NCI-H2107 treated with DMSO at 0.1 percent for 48 hours (cell line): ENCODE measurements at regions not wholly inside any gene's neighbourhood (a gene's known extent, or its start where the extent isn't known, plus 50 kb on each side); places are given as distances from the start of the nearest gene placed in this dataset.
"Not testable (repeated sequence)": the region's sequence is repeated elsewhere in the genome, so short reads cannot be mapped to it uniquely, and the experiment has no call there.

Experiments
- DNase-seq: peaks from one replicate; lab custom pipeline; 2025; ENCODE audit not compliant: unreplicated experiment; lab: John Stamatoyannopoulos, UW

DNA sequence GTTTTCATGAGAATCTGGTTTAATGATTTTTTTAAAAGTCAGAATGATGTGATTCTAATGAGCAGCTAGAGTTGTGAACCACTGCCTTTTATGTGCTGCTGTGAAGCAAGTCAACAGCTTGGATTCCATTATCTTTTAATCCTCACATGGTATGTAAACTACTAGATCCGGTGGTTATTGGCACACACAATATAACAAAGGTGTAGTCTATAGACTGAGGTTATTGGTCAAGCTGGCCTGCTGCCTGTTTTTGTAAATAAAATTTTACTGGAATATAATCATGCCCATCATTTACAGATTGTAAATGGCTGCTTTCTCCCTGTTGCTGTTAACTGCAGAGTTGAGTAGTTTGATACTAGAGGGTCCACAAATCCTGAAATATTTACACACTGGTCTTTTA, 103.1 kb downstream of the OTOL1 start:
- DNase-seq: no peak

DNA sequence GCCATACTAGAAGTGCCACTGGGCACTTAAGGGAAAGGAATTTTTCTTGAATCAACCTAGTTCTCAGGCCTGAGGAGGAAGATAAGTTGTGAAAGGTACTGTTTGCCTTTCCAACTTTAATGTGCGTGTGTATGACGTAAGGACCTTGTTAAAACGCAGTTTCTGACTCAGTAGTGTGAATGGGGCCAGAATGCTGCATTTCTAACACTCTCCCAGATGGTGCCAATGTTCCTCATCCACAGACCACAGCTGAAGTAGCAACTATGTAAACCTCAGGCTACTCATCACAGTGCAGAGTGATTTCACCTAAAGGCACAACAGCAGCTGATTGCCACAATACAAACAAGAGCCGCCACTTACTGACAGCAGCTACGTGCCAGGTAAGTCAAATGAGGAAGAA, 103.6 kb downstream of the OTOL1 start:
- no peak for DNase-seq

DNA sequence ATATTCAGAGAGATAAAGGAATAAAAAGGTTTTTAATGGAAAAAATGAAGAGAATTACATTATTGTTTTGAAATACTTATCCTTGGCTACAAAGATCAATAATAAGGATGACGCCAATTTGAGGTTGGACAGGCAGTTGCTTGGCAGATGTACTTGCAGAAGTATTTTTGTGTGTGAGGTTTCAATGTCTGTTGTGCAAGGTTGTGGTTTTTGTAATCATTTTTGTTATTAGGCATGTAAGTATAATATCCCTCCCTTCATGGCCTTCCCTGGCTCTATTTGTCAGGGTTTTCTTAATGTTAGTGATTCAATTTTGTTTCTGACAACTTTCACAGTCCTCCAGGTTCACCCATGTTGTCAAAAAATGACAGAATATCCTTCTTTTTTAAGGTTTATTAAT, 105.9 kb downstream of the OTOL1 start:
- DNase-seq: no peak

DNA sequence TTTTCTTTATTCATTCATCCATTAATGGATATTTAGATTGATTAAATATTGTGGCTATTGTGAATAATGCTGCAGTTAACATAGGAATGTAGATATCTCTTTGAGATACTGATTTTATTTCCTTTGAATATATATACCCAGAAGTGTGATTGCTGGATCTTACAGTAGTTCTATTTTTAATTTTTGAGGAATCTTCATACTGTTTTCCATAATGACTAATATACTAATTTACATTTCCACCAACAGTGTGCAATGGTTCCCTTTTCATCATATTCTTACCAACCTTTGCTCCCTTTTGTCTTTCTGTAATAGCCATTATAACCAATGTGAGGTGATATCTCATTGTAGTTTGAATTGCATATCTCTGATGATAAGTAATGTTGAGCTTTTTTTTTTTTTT, 106.3 kb downstream of the OTOL1 start:
- DNase-seq: no peak

DNA sequence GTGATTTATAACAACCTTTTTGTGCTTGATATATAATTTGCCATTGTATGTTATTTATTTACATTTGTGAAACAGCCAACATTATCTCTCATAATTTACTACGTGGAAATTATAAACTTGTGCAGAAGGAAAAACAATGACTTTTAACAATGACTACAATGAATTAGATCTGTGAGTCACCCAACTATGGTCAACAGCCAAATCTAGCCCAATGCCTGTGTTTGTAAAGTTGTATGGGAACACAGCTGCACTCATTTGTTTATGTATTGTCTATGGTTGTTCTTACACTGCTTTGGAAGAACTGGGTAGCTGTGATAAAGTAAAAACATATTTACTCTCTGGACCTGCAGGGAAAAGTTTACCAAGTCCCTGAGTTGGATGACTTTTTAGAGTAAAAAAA, 110.4 kb downstream of the OTOL1 start:
- DNase-seq: no peak

DNA sequence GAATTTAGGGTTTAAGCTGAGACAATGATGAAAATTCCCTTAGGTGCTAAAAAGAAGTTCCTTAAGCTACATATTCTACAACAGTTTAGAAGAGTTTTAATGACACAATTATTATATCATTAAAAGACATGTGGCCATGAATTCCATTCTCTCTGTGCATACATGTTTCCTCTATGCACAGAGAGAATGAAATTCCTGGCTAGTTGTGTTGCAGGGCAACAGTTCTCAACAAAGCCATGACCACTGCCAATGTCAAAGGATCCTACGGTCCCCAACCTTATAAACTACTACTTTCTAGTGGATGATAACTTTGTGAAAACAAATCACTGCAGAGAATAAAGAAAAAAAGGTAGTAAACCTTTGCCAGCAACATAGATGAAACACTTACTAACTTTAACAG, 122.7 kb downstream of the OTOL1 start:
- DNase-seq: no peak

DNA sequence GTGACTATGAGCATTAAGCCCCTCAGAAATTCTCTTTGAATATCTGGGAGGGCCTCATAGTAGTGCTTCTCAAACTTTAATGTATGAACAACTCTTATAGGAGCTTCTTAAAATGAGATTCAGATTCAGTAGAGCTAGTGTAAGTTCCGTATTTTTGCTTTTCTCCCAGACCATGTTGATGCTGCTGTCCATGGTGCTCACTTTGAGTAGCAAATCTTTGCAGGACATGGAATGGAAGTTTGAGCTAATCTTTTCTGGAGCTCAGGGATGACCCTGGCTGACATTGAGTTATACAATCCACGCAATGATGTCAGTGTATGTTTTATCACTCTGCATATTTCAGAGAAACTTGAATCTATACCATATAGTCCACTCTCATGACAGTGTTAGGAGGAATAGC, 134.2 kb downstream of the OTOL1 start:
- no peak for DNase-seq

DNA sequence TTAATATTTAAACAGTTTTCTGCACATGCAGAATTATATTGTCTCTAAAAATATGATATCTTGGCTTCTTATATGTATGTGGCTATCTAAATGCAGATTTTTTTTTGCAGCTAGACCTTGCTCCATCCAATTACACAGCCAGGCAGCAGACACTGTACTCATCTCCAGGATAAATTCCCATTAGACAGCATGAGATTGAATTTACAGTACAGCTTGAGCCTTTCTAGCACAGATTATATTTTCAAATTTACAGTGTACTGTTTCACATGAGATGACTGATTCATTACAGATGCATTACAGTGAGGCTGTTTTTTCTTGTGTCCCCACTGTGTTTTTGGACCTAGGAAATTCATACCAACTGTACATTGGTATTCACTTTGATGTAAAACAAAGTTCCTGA, 134.9 kb downstream of the OTOL1 start:
- no peak for DNase-seq

DNA sequence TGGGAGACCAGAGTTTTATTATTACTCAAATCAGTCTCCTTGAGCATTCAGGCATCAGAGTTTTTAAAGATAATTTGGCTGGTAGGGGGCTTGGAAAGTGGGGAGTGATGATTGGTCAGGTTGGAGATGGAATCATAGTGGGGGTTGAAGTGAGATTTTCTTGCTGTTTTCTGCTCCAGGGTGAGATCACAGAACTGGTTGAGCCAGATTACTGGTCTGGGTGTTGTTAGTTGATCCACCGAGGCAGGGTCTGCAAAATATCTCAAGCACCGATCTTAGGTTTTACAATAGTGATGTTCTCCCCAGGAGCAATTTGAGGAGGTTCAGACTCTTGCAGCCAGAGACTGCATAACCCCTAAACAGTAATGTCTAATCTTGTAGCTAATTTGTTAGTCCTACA, 141.0 kb downstream of the OTOL1 start:
- no peak for DNase-seq

DNA sequence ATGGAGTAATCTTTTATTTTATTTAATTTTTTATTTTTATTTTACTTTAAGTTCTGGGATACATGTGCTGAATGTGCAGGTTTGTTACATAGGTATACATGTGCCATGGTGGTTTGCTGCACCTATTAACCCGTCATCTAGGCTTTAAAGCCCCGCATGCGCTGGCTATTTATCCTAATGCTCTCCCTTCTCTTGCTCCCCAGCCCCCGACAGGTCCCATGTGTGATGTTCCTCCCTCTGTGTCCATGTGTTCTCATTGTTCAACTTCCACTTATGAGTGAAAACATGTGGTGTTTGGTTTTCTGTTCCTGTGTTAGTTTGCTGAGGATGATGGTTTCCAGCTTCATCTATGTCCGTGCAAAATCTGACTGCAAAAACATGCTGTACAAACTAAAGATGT, 142.5 kb downstream of the OTOL1 start:
- not testable (repeated sequence) for DNase-seq

DNA sequence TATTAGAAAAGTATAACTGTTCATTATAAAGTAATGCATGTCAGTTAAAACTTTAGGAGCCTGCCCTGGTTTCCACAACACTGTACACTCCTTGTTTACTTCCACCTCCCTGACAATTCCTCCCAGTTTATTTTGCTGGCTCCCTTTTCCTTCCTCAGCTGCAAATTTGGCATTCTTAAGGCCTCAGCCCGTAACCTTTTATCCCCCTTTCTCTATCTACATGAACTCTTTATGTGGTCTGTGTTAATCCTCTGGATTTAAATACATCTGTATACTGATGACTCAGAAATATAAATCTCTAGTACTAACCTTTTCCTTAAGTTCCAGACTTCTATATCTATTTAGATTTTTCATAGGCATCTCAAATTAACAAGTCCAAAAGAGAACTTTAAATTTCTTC, 143.6 kb downstream of the OTOL1 start:
- DNase-seq: no peak

DNA sequence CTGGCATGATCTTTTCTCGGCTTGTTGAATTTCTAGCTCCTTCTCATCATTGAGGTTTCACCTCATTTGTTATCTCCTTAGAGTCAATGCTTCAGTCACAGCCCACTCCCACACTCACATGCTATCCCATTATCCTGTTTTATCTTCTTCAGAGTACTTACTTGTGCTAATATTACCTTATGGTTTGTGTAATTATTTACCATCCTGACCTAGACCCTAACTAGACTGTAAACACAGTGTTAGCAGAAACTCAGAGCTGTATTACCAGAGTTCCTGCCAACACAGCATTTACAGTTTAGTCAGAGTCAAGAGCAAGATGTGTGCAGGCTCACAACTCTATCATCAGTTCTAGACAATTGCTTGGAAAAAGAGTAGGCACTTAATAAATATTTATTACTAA, 144.7 kb downstream of the OTOL1 start:
- no peak for DNase-seq

DNA sequence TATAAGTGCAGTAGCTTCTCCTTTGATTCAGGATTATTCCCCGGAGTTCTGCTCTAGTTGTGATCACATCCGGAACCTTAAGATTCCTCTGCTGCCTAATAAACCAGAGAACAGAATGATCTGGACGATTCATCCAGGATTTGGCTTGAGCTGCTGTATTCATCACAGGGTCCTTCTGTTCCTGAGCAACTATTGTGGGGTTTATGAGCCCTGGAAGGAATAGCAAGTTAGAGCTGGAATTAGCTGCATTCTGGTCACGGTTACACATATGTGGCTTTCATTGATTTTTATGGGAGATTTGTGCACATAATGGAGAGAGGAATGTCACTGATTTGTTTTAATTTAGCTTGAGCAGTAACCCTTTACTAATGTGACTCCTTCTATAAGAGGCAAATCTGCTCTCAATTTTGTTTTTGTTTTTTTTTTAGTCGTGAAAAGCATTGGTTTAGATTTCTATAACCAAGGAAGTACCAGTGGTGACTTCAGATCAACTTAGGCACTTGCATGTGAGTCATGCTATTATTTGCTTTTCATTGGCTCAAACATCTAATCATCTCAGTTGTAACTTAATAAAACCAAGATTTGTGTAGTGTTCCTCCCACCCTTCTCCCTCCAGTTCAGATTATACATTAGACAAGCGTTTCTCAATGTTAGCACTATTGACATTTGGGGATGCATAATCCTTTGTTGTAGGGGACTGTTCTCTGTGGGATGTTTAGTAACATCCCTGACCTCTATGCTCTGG, 148.5 kb downstream of the OTOL1 start:
- no peak for DNase-seq

DNA sequence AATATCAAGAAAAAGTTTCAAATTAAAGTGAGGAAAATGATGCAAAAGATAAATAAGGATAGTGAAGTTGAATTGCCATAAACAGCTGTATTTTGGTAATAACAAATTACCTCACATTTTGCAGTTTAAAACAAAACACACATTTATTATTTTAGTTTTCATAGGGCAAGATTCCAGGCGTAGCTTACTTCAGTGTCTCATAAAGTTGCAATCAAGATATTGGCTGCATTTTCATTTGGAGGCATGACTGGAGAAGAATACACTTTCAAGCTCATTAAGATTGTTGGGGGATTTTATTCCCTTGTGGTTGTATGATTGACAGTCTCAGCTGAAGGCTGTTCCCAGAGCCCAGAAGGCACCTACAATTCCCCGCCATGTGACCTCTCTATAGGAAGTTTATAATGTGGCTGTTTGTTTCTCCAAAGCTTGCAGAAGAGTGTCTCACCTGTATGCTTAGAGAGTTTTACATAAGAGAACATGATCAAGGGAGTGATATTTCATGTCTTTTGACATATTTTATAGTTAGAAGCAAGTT, 151.4 kb downstream of the OTOL1 start:
- no peak for DNase-seq

DNA sequence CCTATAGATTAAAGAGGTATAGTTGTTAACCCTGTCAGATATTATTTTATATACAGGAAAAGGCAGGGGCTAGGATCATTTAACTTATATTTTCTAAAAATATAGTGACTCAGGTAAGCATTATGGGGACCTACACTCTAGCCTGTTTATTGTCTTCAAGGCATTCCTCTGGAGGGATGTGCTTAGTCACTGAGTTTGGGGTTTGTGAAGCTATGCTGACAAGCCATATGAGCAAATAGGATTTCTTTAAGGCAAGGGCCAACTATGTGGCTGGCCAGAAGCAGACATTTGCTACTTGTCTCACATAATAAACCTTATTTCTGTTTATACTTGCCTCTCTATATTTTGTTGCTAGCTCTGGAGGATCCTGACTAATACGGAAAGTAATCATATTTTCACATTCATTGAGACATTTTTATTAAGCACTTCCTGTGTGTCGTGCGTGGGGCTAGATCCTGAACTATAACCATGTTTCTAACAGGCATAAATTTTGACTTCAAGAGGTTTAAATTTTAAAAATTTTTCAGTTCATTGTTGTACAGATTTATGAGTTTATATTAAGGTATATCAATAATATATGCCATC, 153.4 kb downstream of the OTOL1 start:
- no peak for DNase-seq

DNA sequence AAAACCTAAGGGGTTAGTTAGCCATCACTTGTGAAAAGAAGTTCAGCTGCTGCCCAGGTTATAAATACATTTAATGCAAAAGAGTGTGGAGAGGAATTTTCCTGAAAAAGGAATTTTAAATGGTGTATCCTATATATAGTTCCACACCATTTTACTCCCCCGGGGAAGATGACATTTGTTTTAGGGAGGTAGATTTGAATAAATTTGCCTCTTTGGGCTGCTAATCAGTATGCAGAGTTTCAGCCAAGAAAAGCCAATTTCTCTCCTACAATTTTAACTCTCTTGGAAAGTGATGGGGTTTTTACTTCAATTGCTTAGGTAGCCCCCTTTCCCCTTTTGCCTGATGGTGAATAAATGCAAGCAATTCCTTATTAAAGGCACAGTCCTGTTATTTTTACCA, 161.2 kb downstream of the OTOL1 start:
- no peak for DNase-seq

DNA sequence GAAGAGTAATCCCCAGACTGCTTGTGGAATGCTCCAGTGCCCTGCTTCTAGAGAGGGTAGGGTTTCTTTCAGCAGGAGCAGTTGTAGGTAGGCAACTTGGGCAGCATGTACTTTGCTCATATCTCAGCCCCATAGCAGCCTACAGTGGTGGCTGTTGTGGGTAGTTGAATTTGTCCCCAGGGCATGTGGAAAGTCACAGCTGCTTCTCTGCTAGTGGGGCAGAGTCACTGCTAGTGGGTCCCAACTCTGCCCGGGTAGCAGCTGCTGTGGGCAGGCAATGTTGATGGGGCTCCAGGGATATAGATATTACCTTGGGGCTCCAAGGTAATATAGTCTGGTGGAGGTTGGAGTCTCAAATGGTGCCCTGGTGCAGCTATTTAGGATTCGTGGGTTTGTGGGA, 174.5 kb downstream of the OTOL1 start:
- DNase-seq: no peak

DNA sequence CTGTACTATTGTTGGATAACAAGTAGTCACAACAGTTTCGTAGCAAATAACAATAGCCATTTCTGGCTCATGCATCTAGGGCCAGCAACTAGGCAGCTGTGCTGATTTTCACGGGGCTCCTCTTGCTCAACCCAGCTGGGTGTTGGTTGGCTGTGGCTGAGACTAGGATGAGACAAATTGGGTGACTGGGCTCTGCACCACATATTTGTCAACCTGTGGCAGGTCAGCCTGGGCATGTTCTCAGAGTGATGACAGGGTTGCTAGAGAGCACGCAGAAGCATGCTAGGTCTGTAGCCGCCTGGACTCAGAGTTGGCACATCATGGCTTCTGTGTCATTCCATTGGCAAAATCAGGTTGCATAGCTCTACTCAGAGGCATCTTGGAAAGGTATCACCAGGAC, 175.9 kb downstream of the OTOL1 start:
- no peak for DNase-seq

DNA sequence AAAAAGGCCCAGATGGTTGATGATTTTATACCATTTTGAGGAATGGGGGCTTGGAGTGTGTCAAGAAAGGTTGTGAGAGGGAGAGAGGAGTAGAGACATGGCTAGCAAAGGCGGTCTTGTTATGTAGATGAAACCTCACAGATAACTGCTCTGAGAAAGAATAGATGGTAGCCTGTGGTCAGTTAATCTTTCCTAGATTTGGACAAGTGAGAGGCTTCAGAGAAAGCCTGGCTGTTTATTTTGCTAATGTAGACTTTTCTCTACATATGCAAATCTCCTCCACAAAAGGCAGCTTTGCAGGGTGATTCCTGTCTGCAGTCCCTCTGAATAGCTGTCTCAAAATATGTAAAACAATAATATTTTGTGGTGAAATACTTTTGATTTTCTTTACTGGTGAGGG, 177.3 kb downstream of the OTOL1 start:
- no peak for DNase-seq

DNA sequence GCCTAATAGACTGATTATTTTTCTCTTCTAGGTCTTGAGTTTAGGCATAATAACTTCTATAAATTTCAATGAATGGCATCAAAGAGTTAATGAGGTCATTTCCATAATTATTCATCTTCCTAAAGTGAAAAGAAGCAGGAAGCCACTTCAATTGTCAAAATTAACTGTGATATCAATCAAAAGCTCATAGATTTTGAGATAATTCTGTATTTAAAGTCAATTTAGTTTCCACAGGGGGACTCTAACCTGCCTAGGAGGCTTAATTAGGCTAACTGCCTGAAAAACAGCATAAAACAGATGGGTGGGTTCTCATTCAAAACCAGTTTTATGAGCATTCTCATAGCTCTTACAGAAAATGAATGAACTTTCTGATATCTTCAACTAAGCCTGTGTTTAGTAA, 177.8 kb downstream of the OTOL1 start:
- DNase-seq: no peak

DNA sequence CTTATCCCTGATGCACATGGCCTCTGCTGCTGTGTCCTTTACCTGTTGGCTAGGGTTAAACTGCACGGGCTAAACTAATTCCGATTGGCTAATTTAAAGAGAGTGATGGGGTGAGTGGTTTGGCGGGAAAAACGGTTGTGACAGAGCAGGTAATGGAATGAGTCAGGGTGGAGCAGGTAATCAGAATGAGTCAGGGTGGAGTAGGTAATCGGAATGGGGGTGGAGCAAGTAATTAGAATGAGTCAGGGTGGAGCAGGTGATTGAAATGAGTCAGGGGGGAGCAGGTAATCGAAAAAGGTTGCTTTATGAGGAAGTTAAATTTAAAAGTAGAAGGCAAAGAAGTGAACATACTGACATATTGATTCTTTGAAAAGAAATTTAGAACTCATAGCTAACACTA, 185.2 kb downstream of the OTOL1 start:
- not testable (repeated sequence) for DNase-seq

DNA sequence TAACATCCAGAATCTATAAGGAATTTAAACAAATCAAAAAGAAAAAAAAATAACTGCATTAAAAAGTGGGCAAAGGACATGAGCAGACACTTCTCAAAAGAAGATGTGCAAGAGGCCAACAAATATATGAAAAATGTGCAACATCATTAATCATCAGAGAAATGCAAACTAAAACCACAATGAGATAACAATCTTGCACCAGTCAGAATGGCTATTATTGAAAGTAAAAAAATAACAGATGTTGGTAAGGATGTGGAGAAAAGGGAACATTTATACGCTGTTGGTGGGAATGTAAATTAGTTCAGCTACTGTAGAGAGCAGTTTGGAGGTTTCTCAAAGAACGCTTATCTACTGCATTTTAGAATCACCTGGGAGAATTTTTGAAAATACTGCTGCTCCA, 186.1 kb downstream of the OTOL1 start:
- DNase-seq: no peak
